PC-9 (cell line): ENCODE measurements at regions not wholly inside any gene's neighbourhood (a gene's known extent, or its start where the extent isn't known, plus 50 kb on each side); places are given as distances from the start of the nearest gene placed in this dataset.

Experiments used
- BruUV-seq: library from RNA; stranded (reverse); fragments of 400-500 nt; replicated peaks from 2 replicates; lab custom pipeline; 2021; lab: Mats Ljungman, UMichigan
- CTCF ChIA-PET: fragments of 300-600 bp; sonication (Branson Sonifier 250); formaldehyde crosslinking; loops from one replicate; lab custom pipeline; 2022; ENCODE audit warnings: antibody characterized with exemption; lab: Charles Lee
- POLR2A ChIA-PET: fragments of 300-600 bp; sonication (Branson Sonifier 250); formaldehyde crosslinking; loops from one replicate; lab custom pipeline; 2022; ENCODE audit warnings: antibody characterized with exemption; ENCODE audit not compliant: unreplicated experiment; lab: Charles Lee
- DNase-seq, 2 experiments: peaks; one replicate each; pipeline versions ENCODE4 v3.0.0 to v3.0.0-alpha.2; 2015 to 2022; ENCODE audit warnings: mixed read lengths in 1 of 2
- H2AFZ ChIP-seq: fragments of 200-600 bp; sonication (generic); 2 replicates; pipeline ENCODE4 v1.8.1; 2017; ENCODE audit warnings: antibody characterized with exemption
- H3F3A ChIP-seq: fragments of 200-600 bp; sonication (generic); 2 replicates; pipeline ENCODE4 v1.8.1; 2017; ENCODE audit warnings: antibody characterized with exemption, mild to moderate bottlenecking, low read depth; ENCODE audit not compliant: insufficient read depth
- H3K27ac ChIP-seq: fragments of 200-600 bp; sonication (generic); 2 replicates; pipeline ENCODE4 v1.6.1; 2016; ENCODE audit warnings: mixed run types
- H3K27me3 ChIP-seq: fragments of 200-600 bp; sonication (generic); 2 replicates; pipeline ENCODE4 v1.6.1; 2016; ENCODE audit warnings: low read depth, mixed run types; ENCODE audit not compliant: insufficient read depth
- H3K36me3 ChIP-seq: fragments of 200-600 bp; sonication (generic); 2 replicates; pipeline ENCODE4 v1.6.1; 2016; ENCODE audit warnings: low read depth, mixed run types
- H3K4me1 ChIP-seq: fragments of 200-600 bp; sonication (generic); replicated peaks from 2 replicates; pipeline ENCODE4 v1.6.1; 2016; ENCODE audit warnings: mixed run types; ENCODE audit not compliant: insufficient read depth
- H3K4me2 ChIP-seq: fragments of 200-600 bp; sonication (generic); 2 replicates; pipeline ENCODE4 v1.6.1; 2017; ENCODE audit warnings: mixed run types
- H3K4me3 ChIP-seq: fragments of 200-600 bp; sonication (generic); 2 replicates; pipeline ENCODE4 v1.6.1; 2016; ENCODE audit warnings: mixed run types
- H3K79me2 ChIP-seq: fragments of 200-600 bp; sonication (generic); 2 replicates; pipeline ENCODE4 v1.6.1; 2017; ENCODE audit warnings: low read depth, mixed run types
- H3K9me2 ChIP-seq: fragments of 200-600 bp; sonication (generic); 2 replicates; pipeline ENCODE4 v1.8.1; 2017; ENCODE audit warnings: mild to moderate bottlenecking; ENCODE audit not compliant: insufficient read depth
- H3K9me3 ChIP-seq: fragments of 200-600 bp; sonication (generic); 2 replicates; pipeline ENCODE4 v1.8.1; 2016; ENCODE audit warnings: low read depth; ENCODE audit not compliant: insufficient read depth
- H4K20me1 ChIP-seq: fragments of 200-600 bp; sonication (generic); 2 replicates; pipeline ENCODE4 v1.8.1; 2017; ENCODE audit not compliant: insufficient read depth
- EZH2 ChIP-seq: fragments of 200-600 bp; sonication (generic); IDR thresholded peaks from 2 replicates; pipeline ENCODE4 v1.8.0; 2017; ENCODE audit warnings: antibody characterized with exemption, low read depth
- intact Hi-C: fragments of 100-400 bp; cut with micrococcal nuclease; formaldehyde crosslinking; loops from one replicate; pipeline ENCODE4 v1.10.0; 2022; ENCODE audit not compliant: unreplicated experiment
- TF ChIP-seq, protein P1 (sequence below): fragments of 200-600 bp; sonication (generic); conservative IDR thresholded peaks from 2 replicates; pipeline ENCODE4 v1.6.1; 2017; ENCODE audit warnings: mixed run types, antibody characterized with exemption, mild to moderate bottlenecking, moderate library complexity

DNA sequence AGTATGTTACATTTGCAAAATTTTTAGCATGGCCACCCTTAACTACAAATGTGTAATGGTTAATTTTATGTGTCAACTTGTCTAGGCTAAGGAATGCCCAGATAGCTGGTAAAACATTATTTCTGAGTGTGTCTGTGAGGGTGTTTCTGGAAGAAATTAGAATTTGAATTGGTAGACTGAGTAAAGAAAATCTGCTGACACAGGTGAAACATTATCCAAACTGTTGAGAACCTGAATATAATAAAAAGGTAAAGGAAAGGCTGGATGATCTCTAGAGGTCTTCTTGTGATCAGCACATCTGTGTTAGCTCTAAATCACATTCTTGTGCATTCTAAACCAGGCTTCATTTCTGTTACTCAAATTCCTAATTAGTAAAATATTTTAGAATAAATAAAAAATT is 100.8 kb downstream of the UCHL5 start:
- no peak overlapping the region for H3K4me3 ChIP-seq
- H3K4me1 ChIP-seq, result no peaks in the 10 kb centered on the region
- no peaks in the 10 kb centered on the region for H3F3A ChIP-seq
- no peak for DNase-seq
- no peaks in the 10 kb centered on the region for H3K27me3 ChIP-seq
- ChIA-PET CTCF (no interaction called here), POLR2A (no interaction called here)
- no peaks in the 10 kb centered on the region for H3K9me2 ChIP-seq
- H4K20me1 ChIP-seq, result no peaks in the 10 kb centered on the region
- H3K27ac ChIP-seq, result no peak overlapping the region
- no peaks in the 10 kb centered on the region for H3K36me3 ChIP-seq
- H3K9me3 ChIP-seq, result no peaks in the 10 kb centered on the region
- H3K4me2 ChIP-seq, result no peak overlapping the region
- H2AFZ ChIP-seq, result no peak overlapping the region
- H3K79me2 ChIP-seq, result no peaks in the 10 kb centered on the region
- BruUV-seq, result no TSS peak
- TF ChIP-seq, protein P1, sequence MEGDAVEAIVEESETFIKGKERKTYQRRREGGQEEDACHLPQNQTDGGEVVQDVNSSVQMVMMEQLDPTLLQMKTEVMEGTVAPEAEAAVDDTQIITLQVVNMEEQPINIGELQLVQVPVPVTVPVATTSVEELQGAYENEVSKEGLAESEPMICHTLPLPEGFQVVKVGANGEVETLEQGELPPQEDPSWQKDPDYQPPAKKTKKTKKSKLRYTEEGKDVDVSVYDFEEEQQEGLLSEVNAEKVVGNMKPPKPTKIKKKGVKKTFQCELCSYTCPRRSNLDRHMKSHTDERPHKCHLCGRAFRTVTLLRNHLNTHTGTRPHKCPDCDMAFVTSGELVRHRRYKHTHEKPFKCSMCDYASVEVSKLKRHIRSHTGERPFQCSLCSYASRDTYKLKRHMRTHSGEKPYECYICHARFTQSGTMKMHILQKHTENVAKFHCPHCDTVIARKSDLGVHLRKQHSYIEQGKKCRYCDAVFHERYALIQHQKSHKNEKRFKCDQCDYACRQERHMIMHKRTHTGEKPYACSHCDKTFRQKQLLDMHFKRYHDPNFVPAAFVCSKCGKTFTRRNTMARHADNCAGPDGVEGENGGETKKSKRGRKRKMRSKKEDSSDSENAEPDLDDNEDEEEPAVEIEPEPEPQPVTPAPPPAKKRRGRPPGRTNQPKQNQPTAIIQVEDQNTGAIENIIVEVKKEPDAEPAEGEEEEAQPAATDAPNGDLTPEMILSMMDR, result no peak
- TF ChIP-seq EZH2, result no peak
- intact Hi-C loops, result no loop called here

DNA sequence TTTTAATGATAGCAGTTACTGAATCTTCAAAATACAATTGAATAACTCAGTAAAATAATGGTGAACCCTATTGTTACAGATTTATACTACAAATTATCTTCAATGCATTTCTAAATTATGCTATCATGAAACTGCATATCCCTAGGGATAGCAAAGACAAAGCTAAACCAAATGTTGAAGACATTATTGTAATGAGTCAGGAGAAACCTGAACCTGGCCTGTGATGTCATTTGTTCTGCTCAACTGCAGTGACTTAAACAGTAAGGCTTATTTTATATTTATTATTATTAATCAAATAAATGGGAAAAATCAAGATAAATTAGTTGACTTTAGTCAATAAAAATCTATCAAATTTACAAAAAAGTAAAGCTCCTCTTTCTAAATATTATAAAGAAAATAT is 100.3 kb downstream of the UCHL5 start:
- H3K9me3 ChIP-seq, result no peaks in the 10 kb centered on the region
- H3K4me3 ChIP-seq, result no peak overlapping the region
- no peaks in the 10 kb centered on the region for H3K79me2 ChIP-seq
- H3K27me3 ChIP-seq, result no peaks in the 10 kb centered on the region
- ChIA-PET CTCF (no interaction called here), POLR2A (no interaction called here)
- H4K20me1 ChIP-seq, result no peaks in the 10 kb centered on the region
- no TSS peak for BruUV-seq
- H3F3A ChIP-seq, result no peaks in the 10 kb centered on the region
- no peak overlapping the region for H3K4me2 ChIP-seq
- no peak for DNase-seq
- no peaks in the 10 kb centered on the region for H3K4me1 ChIP-seq
- intact Hi-C loops, result no loop called here
- TF ChIP-seq, protein P1, result no peak
- TF ChIP-seq EZH2, result no peak
- H3K36me3 ChIP-seq, result no peaks in the 10 kb centered on the region
- no peak overlapping the region for H2AFZ ChIP-seq
- H3K9me2 ChIP-seq, result no peaks in the 10 kb centered on the region
- H3K27ac ChIP-seq, result no peak overlapping the region

DNA sequence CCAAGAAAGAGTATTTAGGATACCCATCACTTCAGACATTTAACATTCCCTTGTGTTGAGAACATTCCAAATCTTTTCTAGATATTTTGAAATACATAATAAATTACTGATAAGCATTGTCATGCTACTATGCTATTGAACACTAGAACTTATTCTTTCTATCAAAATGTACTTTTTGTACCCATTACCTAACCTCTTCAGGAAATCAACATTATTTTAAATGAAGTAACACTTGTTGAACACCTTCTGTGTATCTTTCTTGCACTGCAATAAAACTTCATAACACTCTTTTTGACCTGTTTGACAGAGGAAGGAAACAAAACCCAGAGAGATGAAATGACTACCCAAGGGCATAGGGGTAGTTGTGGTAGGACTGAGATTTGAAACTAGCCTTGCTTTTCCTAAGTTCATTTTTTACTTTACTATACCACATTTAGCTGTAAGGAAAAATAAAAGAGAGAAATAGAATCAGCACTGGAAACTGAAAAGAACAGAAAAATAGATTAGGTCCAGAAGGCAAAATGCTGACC is 99.4 kb downstream of the UCHL5 start:
- ChIA-PET POLR2A (no interaction called here), CTCF (no interaction called here)
- BruUV-seq, result no TSS peak
- Histone ChIP-seq H2AFZ (no peak overlapping the region), H3K9me2 (no peaks in the 10 kb centered on the region), H4K20me1 (no peaks in the 10 kb centered on the region), H3K4me1 (no peaks in the 10 kb centered on the region), H3K4me3 (no peak overlapping the region), H3K9me3 (no peaks in the 10 kb centered on the region), H3K36me3 (no peaks in the 10 kb centered on the region), H3K27me3 (no peaks in the 10 kb centered on the region), H3K79me2 (no peaks in the 10 kb centered on the region), H3K27ac (no peak overlapping the region), H3F3A (no peaks in the 10 kb centered on the region), H3K4me2 (no peak overlapping the region)
- TF ChIP-seq, protein P1, result no peak
- no peak for DNase-seq
- intact Hi-C loops, result no loop called here
